ENCODE measurements at regions not wholly inside any gene's neighbourhood (a gene's known extent, or its start where the extent isn't known, plus 50 kb on each side); places are given as distances from the start of the nearest gene placed in this dataset.

- no peak for TF ChIP-seq ZBTB44 (CRISPR knock-in tag; IDR thresholded peaks at IDR 0.05)
- TF ChIP-seq ELK4 (CRISPR knock-in tag; IDR thresholded peaks at IDR 0.05; ENCODE audit: borderline replicate concordance): no peak
- no peak for TF ChIP-seq TSC22D2 (CRISPR knock-in tag; IDR thresholded peaks at IDR 0.05; ENCODE audit: borderline replicate concordance)
- TF ChIP-seq ZBTB20 (CRISPR knock-in tag; IDR thresholded peaks at IDR 0.05; ENCODE audit: borderline replicate concordance, low read depth): no peak; the same call in 1 of the 2 replicates
- peak; percentile 60; the same call in 1 of the 2 replicates for TF ChIP-seq SALL1 (CRISPR knock-in tag; IDR thresholded peaks at IDR 0.05)
- TF ChIP-seq ZNF367 (CRISPR knock-in tag; IDR thresholded peaks at IDR 0.05; ENCODE audit: borderline replicate concordance): no peak
- no peak for TF ChIP-seq SNAPC2 (CRISPR knock-in tag; IDR thresholded peaks at IDR 0.05)
- no peak for TF ChIP-seq ZNF33B (CRISPR knock-in tag; IDR thresholded peaks at IDR 0.05)
- no peak for TF ChIP-seq SNAPC4 (CRISPR knock-in tag; IDR thresholded peaks at IDR 0.05)
- TF ChIP-seq HIC2 (CRISPR knock-in tag; IDR thresholded peaks at IDR 0.05; ENCODE audit: low read depth): peak; percentile 14; the same call in 1 of the 2 replicates
- no peak for TF ChIP-seq KAT8 (CRISPR knock-in tag; IDR thresholded peaks at IDR 0.05)
- no peak for TF ChIP-seq MTF1 (CRISPR knock-in tag; IDR thresholded peaks at IDR 0.05)
- no peak for TF ChIP-seq ZNF124 (CRISPR knock-in tag; IDR thresholded peaks at IDR 0.05)
- TF ChIP-seq MED13 (CRISPR knock-in tag; IDR thresholded peaks at IDR 0.05): no peak
- no peak for TF ChIP-seq ZFP36L2 (CRISPR knock-in tag; IDR thresholded peaks at IDR 0.05)
- 0 out of 2 replicates have a peak, but pooled peaks have one; percentile 12 for TF ChIP-seq YEATS2 (CRISPR knock-in tag; IDR thresholded peaks at IDR 0.05; ENCODE audit: borderline replicate concordance)
- TF ChIP-seq ZSCAN25 (CRISPR knock-in tag; IDR thresholded peaks at IDR 0.05): no peak
These were observed 65.2 kb upstream of the TINAGL1 start (continued) for GRCh38 chr1:31510853-31511789.

All from HepG2 (cell line).